Stimulated activated CD8-positive, alpha-beta memory T cell treated with anti-CD3 and anti-CD28 coated beads, Interleukin-12 subunit alpha, Interleukin-12 subunit beta, amount 100 ng/mL, for 4 hours (primary cell): ENCODE measurements at regions not wholly inside any gene's neighbourhood (a gene's known extent, or its start where the extent isn't known, plus 50 kb on each side); places are given as distances from the start of the nearest gene placed in this dataset.
"Not testable (repeated sequence)": the region's sequence is repeated elsewhere in the genome, so short reads cannot be mapped to it uniquely, and the experiment has no call there.

Experiments used
- DNase-seq: peaks from one replicate; pipeline ENCODE4 v3.0.0-alpha.2; 2020; ENCODE audit warnings: low read depth

- DNase-seq: no peak
These were observed 1761.3 kb upstream of the IGFBP7 start for GRCh38 chr4:58871509-58871908.

- no peak for DNase-seq
These were observed 1738.8 kb upstream of the IGFBP7 start for GRCh38 chr4:58849026-58849425.

- no peak for DNase-seq
These were observed 1733.3 kb upstream of the IGFBP7 start for GRCh38 chr4:58843455-58843854.

- DNase-seq: no peak
These were observed 1722.9 kb upstream of the IGFBP7 start for GRCh38 chr4:58833126-58833525.

- DNase-seq: no peak
These were observed 1715.1 kb upstream of the IGFBP7 start for GRCh38 chr4:58825278-58825677.

- not testable (repeated sequence) for DNase-seq
These were observed 1708.4 kb upstream of the IGFBP7 start for GRCh38 chr4:58818560-58818959.

- no peak for DNase-seq
These were observed 1699.8 kb upstream of the IGFBP7 start for GRCh38 chr4:58809948-58810347.

GRCh38 chr4:58809366-58809765 is 1699.2 kb upstream of the IGFBP7 start:
- no peak for DNase-seq

GRCh38 chr4:58808817-58809216 is 1698.6 kb upstream of the IGFBP7 start:
- DNase-seq: no peak

GRCh38 chr4:58807843-58808615 is 1697.8 kb upstream of the IGFBP7 start:
- DNase-seq: no peak

- DNase-seq: no peak
These were observed 1666.4 kb upstream of the IGFBP7 start for GRCh38 chr4:58776627-58777026.

GRCh38 chr4:58767598-58767997 is 1657.4 kb upstream of the IGFBP7 start:
- no peak for DNase-seq

- DNase-seq: no peak
These were observed 1656.6 kb upstream of the IGFBP7 start for GRCh38 chr4:58766763-58767162.

GRCh38 chr4:58761563-58761962 is 1651.4 kb upstream of the IGFBP7 start:
- no peak for DNase-seq

- no peak for DNase-seq
These were observed 1650.6 kb upstream of the IGFBP7 start for GRCh38 chr4:58760737-58761136.

- no peak for DNase-seq
These were observed 1649.9 kb upstream of the IGFBP7 start for GRCh38 chr4:58760100-58760499.

- no peak for DNase-seq
These were observed 1639.0 kb upstream of the IGFBP7 start for GRCh38 chr4:58749206-58749605.

- DNase-seq: no peak
These were observed 1630.7 kb upstream of the IGFBP7 start for GRCh38 chr4:58740897-58741296.

GRCh38 chr4:58739275-58739674 is 1629.1 kb upstream of the IGFBP7 start:
- no peak for DNase-seq

GRCh38 chr4:58738375-58738774 is 1628.2 kb upstream of the IGFBP7 start:
- DNase-seq: no peak

- no peak for DNase-seq
These were observed 1624.0 kb upstream of the IGFBP7 start for GRCh38 chr4:58734030-58734674.

GRCh38 chr4:58732973-58733372 is 1622.8 kb upstream of the IGFBP7 start:
- DNase-seq: no peak

- no peak for DNase-seq
These were observed 1613.8 kb upstream of the IGFBP7 start for GRCh38 chr4:58723954-58724353.

GRCh38 chr4:58711039-58711438 is 1600.9 kb upstream of the IGFBP7 start:
- no peak for DNase-seq
